ENCODE measurements at regions not wholly inside any gene's neighbourhood (a gene's known extent, or its start where the extent isn't known, plus 50 kb on each side); places are given as distances from the start of the nearest gene placed in this dataset.
"Not testable (repeated sequence)": the region's sequence is repeated elsewhere in the genome, so short reads cannot be mapped to it uniquely, and the experiment has no call there.

DNA sequence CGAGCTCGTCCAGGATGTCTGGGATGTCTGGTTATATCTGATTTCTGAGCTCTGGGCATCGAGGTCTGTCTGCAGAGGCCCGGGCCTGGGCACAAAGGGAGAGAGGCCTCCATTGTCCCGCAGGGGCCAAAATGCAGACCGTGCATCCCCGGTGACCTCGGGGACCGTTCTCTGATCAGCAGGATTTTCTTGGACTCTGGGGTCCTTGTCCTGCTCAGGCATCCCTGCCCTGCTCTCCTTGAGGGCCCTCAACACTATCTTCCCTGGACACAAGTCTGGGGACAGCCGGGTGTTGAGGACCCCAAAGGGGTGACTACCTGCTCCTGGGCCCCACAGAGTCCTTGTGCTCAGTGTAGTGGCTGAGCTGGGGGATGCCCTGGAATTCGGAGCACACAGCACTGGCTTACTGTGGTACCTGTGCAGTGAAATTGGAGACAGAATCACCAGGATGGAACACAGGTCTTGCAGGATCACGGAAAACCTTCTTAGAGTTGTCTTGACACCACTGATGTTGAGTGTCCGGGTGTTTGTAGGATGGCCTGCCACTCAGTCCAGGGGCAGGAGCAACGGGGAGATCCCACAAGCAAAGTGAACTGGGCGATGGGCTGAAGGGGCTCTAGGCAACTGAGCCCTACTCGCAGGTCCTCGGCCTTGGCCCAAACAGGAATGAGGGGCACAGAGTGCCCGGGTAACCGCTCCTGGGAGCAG lies 1369.2 kb downstream of the CDH12 start:
- DNase-seq = not testable (repeated sequence)

- not testable (repeated sequence) for DNase-seq
These were observed 1370.0 kb downstream of the CDH12 start for GRCh38 chr5:21482983-21483650.

GRCh38 chr5:21482522-21482921 lies 1370.6 kb downstream of the CDH12 start:
- not testable (repeated sequence) for DNase-seq

- DNase-seq = not testable (repeated sequence)
These were observed 1371.5 kb downstream of the CDH12 start for GRCh38 chr5:21481320-21482270.

DNA sequence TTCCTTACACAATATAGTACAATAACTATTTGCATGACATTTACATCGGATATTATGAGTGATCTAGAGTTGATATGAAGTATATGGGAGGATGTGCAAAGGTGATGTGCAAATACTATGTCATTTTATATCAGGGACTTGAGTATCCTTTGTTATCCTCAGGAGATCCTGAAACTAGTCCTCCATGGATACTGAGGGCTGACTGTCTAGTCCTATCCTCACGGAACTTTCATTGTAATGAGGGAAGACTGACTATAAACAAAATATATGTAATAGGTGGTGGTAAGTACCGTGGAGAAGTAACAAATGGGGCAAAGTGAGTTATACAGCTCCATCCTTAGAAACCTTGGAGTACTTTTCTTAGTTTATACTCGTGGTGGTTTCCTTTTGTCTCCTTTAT lies 1373.1 kb downstream of the CDH12 start:
- not testable (repeated sequence) for DNase-seq

- DNase-seq = not testable (repeated sequence)
These were observed 1379.2 kb downstream of the CDH12 start for GRCh38 chr5:21473981-21474380.

DNA sequence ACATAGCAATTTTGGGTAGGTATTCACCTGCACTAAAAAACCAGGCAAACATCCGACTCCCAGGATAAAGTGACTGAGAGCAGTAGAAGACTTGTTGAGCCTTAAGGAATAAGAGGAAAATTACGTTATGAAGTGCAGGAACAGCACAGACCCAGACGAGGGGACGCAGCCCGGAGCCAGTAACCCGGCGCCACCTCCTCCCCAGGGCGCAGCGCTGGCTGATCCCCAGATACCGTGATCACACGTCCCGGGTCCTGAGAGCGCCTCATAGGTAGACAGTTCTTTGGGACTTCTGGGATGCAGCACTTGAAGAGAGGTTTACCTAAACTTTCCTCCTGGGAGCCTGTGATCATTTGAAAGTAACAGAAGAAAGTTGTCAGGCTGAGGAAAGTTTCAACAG lies 1379.7 kb downstream of the CDH12 start:
- DNase-seq = not testable (repeated sequence)

GRCh38 chr5:21471691-21472090 lies 1381.5 kb downstream of the CDH12 start:
- DNase-seq = not testable (repeated sequence)

DNA sequence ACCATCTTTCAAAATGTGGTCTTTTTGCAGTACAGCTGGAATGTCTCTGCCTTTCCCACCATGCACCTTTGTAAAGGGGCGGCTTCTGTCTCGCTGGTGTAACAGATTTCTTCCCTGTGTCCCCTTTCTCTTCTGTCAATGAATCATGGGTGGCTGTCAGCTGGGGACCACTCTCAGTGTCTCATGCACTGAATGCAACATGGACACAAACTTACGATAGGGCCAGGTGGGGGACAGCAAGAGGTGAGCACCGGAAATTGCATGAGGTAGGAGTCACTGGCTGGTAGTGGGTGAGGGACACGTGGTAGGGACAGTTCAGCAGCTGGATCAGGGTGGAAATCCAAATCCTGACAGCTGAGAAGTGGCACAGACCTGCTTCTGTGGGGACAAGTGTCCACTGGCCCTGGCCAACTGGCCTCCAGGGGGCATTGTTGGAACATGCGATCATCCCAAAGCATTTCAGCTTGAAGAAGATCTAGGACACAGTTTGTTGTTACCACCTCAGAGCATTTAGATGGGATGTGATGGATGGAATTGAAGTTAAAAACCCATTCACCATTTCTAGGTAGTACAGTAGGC lies 1383.5 kb downstream of the CDH12 start:
- not testable (repeated sequence) for DNase-seq

DNA sequence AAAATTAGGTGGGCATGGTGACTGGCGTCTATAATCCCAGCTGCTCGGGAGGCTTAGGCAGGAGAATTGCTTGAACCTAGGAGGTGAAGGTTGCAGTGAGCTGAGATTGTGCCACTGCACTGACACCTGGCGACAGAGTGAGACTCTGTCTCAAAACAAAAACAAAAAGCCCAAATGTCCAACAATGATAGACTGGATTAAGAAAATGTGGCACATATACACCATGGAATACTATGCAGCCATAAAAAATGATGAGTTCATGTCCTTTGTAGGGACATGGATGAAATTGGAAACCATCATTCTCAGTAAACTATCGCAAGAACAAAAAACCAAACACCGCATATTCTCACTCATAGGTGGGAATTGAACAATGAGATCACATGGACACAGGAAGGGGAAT lies 1385.6 kb downstream of the CDH12 start:
- not testable (repeated sequence) for DNase-seq

DNA sequence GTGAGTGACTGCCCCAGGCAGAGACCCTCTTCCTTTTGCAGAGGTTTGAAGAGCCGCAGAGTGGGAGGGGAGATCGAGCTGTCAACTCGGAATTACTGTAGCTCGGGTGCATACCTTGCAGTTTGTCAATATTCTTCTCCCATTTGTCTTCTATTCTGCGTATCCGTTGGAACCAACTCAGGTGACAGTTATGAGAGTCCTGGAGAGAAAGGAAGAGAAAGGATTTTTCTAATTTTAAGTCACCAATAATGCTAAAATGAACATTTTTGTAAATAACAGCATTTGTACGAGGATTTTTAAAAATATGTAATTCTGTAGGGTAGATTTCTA lies 1393.4 kb downstream of the CDH12 start:
- not testable (repeated sequence) for DNase-seq

GRCh38 chr5:21452449-21452848 lies 1400.7 kb downstream of the CDH12 start:
- no peak for DNase-seq

DNA sequence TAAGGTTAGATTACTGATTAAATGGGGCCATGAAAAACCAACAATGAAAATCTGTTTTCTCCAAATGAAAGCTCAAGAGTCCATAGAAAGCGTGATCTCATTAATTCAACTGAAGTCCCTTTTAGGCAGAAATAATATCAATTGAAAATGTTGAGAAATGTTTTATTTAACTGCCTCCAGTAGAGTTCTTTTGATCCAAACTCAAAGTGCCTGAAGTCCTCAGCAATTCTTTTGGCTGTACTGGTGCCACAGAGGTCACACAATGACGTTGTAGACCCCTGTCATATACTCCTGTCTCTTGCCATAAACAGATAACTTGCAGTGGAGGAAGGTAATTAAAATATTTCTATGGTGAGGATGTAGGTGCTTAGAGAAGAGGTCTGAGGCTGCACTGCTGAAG lies 1420.5 kb downstream of the CDH12 start:
- no peak for DNase-seq

DNA sequence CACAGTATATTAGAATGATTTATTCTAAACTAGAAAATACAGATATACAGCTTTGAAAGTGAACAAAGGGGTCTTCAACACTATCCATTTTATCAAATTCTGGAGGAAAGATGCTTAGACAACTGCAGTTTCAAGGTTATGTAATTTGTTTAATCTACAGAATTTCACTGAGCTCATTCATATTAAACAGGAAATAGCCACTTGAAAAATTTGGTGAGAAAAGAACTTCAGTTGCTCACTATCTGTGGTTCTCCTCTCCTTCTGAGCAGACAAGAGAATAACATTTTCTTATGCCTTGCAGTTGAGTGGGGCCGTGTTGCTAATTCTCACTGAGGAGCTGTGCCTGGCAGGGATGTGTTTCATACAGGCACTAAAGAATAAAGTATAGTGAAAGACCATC lies 1428.2 kb downstream of the CDH12 start:
- DNase-seq = no peak

DNA sequence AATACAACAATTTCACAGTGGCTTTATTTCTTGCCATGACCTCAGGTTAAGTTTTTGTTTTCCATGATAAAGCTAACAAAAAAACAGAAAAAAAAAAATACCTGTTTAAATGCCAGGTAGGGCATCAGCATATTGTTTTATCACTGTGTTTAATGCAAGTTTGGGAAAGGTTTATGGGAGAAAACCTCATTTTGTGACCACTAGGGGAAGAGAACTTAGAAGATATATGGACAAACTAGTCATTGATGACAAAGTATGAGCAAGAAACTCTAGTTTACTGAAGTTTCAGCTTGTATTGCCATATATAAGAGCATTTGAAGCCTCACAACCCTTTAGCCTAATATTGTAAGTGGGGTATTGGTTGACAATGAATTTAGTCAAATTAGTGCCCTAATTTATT lies 1431.4 kb upstream of the CDH18 start:
- DNase-seq = no peak

GRCh38 chr5:21402089-21402488 lies 1414.1 kb upstream of the CDH18 start:
- not testable (repeated sequence) for DNase-seq

- DNase-seq = no peak
These were observed 1410.5 kb upstream of the CDH18 start for GRCh38 chr5:21398511-21398910.

DNA sequence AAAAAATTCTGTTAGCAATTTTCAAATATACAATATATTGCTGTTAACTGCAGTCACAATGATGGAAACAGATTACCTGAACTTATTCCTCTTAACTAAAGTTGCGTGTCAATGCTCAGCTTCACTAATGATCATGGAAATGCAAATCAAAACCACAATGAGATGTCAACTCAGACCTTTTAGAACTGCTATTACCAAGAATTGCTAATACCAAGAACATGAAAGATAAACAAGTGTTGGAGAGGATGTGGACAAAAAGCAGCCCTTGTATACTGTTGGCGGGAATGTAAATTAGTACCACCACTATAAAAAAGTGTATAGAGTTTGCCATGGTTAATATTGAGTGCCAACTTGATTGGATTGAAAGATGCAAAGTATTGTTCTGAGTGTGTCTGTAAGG lies 1409.7 kb upstream of the CDH18 start:
- DNase-seq = no peak

- no peak for DNase-seq
These were observed 1403.5 kb upstream of the CDH18 start for GRCh38 chr5:21391506-21391905.

- DNase-seq = not testable (repeated sequence)
These were observed 1372.8 kb upstream of the CDH18 start for GRCh38 chr5:21360754-21361153.

DNA sequence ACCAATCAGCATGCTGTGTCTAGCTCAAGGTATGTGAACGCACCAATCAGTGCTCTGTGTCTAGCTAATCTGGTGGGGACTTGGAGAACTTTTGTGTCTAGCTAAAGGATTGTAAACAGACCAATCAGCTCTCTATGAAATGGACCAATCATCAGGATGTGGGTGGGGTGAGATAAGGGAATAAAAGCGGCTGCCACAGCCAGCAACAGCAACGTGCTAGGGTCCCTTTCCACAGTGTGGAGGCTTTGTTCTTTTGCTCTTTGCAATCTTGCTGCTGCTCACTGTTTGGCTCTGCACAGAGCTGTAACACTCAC lies 1353.9 kb upstream of the CDH18 start:
- DNase-seq = not testable (repeated sequence)
